Activated CD4-positive, alpha-beta T cell treated with anti-CD3 and anti-CD28 coated beads, Interleukin-10, Interleukin-2, amounts not matched to agents 100 ng/mL and 50 ng/mL, durations not matched to agents 16 hours and 8 hours (primary cell): ENCODE measurements at regions not wholly inside any gene's neighbourhood (a gene's known extent, or its start where the extent isn't known, plus 50 kb on each side); places are given as distances from the start of the nearest gene placed in this dataset.

Source experiments
- DNase-seq: peaks from one replicate; pipeline ENCODE4 v3.0.0-alpha.2; 2020

DNA sequence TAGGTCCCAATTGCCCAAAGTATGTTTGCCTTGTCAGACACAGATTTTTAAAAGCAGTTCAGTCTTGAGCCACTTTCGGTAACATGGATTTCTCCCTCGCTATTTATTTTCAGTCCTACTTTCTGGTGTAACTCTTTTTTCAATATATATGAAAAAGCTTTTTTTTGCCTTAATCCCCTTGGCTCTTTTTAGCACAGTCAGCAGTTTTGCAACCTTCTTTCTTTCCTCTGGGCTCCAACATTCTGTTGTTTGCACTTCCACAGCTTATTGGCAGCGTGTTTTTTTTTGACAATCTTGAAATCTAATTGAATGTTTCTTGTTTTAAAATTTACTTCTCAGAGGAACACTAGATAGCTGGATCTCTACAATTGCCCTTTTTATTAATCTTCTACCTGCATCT is 429.3 kb upstream of the NBEA start:
- no peak for DNase-seq

DNA sequence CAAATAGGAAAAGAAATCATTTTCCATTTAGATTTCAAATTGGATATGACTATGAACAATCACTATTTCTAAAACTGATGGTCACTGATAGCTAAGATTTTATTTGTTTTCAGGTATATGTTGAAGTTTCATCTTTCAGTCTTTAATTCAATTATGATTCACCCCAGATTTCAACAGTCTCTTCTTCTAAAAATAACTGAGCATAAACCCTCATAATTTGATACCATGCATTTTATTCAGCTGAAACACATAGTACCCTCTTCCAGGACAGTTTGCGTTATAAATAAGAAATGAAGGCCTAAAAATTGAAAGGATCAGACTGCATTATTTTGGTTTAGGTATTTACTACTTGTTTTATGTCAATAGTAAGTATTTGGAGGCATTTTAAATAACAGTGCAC is 428.5 kb upstream of the NBEA start:
- DNase-seq, result no peak

DNA sequence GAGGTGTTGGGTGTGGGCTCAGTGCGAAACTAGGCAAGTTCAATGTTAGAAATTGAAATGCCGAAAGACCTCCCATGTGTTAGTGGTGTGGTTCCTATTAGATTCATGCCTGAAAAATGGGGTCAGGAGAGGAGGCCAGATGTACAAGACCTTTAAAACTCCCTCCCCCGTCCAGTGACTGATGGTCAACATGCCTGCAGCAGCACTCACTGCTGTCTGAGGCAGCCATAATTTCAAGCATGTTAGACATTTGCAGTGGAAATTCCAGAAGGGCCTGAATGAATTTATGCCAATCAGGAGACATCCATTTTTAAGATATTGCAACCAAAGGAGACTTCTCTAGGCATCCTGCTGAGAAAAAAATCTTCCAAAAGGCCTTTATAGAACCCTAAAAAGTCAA is 426.9 kb upstream of the NBEA start:
- no peak for DNase-seq

DNA sequence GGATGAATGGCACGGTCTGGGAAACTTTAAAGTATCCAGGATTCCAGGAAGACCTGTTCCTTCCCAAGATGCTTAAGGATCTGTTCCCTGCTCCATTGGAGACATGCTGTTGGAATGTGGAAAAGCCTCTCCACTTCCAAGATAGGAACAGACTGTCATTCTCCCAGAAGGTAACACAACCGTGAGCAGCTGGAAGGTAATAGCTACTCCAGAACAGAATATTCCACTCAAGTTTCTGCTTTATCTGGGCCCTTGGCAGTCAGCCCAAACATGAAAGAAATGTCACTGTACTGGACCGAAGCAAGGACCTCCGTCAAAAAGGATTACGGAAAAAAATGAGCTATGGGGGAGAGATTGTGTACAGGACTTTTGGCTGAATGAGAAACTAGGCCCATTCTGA is 420.9 kb upstream of the NBEA start:
- DNase-seq, result no peak

DNA sequence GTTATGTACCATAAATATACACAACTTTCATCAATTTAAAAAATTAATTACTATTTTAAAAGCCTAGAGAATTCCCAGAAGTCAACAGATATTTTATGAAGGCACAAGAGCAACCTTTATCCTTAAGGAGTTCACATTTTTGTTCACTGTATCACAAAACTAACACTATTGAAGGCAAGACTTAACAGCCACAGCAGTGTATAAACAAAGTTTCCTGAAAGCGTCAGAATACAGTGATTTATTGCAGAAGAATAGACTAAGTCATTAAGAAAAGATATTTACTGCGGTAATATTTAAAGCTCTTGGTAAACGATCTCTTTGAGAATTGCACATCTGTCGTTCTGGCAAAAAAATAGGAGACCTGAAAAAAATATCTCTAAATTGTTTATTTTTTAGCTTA is 419.3 kb upstream of the NBEA start:
- no peak for DNase-seq

DNA sequence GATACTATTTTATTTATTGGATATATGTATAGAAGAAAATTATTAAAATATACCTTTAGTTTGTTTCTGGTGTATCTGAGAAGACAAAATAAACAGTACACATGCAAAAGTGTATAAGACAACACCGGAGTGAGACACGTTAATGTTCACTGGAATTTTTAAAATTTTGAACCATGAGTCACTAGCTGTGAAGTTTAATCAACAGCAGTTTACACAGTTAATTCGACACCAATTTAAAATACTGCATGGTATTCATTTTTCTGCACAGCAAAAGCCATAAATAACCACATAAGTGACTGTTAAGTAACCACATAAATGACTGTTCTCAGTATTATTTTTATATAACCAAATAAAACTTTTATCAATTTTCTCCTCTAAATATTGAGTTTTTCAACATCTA is 418.7 kb upstream of the NBEA start:
- no peak for DNase-seq

DNA sequence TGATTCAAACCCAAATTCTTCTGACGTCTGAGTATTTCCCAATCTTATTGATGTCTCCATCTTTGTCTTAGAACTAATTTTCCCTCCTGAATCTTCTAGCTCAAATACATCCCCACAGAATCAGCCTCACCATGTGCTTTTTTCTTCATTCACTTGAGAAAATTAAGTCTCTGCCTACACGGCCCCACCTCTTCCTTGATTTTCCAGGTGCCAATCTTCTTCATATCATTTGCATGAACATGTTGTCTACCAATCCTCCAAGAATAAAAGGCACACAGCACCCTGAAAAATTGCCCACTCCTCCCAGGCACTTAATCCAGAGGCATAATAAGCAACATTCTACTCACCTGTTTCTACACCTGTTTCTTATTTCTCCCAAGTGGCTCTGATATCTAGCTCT is 408.1 kb upstream of the NBEA start:
- no peak for DNase-seq

DNA sequence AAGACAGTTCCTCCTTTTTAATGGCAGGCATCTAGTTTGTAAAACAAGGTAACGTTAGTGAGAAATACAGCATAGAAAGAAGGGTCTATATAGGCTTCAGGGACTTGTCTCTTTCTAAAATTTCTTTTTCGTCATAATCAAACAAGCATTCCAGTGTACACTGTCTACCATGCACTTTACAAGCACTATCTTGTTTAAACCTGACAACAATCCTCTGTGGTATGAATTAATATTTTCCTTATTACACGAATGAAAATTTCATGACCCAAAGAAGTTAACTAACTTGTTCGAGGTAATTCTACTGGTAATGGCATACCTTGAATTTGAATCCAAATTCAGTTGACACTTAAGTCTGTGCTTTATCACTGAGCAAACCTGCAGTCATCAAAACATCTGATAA is 399.7 kb upstream of the NBEA start:
- no peak for DNase-seq

DNA sequence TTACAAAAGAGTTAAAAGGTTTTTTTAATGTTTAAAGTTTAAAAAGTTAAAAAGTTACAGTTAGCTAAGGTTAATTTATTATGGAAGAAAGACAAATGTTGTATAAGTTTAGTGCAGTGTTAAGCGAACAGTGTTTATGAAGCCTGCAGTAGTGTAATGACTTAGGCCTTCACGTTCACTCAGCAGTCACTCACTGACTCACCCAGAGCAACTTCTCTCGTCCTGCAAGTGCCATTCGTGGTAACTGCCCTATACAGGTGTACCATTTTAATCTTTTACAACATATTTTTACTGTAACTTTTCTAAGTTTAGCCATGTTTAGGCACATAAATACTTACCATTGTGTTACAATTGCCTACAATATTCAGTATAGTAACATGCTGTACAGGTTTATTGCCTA is 398.2 kb upstream of the NBEA start:
- DNase-seq, result no peak

DNA sequence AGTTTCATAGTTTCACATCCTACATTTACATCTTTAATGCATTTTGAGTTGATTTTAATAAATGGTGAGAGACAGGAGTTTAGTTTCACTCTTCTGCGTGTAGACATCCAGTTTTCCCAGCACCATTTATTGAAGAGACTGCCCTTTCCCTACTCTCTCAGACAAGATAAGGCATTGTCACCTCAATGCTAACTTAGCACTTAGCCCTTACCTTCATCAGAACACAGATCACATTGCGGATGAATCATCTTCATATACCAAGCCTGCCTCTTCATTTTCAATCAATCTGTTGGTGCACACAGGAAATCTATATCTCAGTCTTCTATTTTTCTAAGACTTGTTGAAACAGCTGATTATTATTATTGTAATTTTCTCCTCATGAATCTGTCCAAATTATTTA is 396.6 kb upstream of the NBEA start:
- DNase-seq, result no peak

DNA sequence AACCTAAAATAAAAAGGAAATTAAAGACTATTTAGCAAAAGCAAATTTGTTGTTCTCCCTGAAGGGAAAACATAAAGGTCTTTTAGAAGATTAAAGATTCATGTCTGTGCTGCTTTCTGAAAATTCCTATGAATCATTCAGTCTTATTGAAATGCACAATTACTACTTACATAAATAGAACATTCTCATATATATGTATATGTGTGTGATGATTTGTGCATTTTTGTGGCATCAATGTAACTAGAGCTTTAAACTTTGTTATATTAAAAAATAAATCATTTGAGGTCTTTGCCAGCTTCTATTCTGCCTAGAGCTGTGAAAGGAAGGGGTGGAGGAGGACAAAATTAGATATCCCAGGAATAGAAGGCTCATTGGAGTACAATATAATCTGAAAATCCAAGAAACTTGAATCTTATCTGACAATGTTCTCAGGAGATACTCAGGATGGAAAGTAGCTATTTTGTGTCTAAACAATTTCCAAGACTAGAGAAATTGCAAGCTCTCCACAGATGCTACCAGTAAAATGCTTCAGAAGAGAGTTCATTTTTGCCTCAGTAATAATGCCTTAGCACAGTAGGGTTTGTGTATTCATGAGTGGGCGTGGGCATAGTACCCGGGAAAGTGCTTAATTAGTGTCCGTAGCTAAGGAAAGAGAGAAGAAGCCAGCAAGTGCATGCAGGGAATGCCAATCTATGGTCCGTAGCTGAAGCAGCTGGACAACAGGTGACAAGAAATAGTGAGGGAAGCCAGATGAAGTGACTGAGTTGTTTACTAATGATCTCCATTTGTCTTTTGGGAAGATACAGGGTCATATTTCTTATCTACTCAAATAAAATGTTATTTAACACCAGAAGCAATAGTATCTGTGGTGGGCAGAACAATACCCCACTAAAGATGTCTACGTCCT is 395.5 kb upstream of the NBEA start:
- DNase-seq, result no peak

DNA sequence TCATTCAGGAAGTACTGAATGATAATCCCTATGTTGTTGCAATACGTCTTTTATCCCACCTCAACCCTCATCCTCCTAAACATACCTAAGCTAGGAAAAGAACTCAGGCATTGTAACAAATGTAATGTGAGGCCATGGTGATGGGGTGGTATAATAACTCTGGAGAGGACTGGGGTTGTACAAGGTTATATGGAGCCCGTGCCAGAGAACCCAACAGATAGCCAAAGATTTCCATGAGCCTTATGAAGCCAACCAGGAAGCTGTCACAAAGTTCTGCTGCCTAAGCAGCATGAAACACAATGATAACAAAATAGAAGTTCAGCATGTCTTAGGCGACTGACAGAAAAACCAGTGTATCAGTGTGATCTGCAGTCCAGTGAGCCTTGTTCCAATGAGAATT is 394.1 kb upstream of the NBEA start:
- no peak for DNase-seq

DNA sequence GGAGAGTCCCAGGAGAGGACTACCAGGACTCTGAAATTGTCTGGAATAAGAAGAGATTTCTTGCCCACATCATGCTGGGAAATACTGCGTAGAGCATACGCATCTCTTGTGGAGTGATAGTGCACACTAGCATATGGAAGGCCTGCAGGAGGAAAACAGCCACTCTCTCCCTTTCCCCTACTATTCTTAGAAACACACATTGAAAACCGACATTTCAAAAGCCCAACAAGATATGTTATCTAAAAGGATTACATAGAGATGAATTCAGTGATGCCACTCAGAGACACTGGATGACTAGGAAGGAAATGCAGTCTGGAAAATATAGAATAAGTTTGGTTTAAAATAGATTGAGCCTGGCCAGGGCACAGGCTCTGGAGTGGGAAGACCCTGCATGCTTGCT is 388.7 kb upstream of the NBEA start:
- DNase-seq, result no peak

DNA sequence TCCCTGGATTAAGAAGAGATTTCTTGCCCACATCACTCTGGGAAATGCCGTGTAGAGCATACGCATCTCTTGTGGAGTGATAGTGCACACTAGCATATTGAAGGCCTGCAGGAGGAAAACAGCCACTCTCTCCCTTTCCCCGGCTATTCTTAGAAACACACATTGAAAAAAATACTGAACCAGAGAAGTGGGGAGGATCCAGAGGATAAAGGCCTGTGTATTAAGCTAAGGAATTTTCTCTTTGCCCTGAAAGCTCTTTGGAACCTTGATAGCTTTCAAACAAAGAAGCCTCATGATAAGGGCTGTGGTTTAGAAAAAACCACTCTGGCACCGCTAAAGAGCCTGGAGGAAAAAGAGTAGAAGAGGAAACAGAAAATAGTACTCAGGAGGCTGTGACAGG is 386.1 kb upstream of the NBEA start:
- no peak for DNase-seq

DNA sequence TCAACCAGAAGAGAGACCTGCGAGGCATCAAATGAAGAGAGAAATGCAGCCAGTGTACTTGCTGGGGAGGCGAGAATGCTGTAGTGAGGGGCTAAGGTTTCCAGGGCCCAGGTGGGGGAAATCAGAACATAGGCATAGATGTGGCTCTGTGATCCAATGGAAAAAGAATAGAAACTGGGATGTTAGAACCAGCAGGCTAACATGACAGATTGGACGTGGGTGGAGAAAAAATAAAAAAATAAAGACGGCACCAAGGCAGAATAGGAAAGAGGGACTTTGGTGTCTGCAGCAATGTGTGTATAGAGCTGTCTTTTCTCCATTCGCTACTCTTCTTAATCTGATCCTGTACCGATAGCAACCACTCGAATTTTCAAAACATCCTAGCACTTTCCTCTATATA is 381.0 kb upstream of the NBEA start:
- DNase-seq, result no peak

DNA sequence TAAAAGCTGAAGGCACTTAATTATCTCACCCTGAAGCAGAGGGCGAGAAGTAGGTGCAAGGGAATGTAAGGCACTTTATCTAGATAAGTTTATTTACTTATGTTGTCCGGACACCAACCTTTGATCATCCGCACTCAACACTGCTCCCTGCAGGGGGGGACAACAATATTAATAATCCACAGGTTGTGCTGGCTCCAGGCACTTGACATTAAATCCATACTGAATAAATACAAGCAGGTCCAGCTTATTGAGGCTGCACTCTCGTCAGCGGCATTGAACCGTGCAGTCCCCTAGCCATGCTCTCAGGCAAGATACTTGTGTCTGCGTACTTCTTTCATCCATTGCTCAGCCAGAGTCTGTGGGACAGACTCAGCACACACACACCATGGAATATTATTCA is 374.5 kb upstream of the NBEA start:
- no peak for DNase-seq

DNA sequence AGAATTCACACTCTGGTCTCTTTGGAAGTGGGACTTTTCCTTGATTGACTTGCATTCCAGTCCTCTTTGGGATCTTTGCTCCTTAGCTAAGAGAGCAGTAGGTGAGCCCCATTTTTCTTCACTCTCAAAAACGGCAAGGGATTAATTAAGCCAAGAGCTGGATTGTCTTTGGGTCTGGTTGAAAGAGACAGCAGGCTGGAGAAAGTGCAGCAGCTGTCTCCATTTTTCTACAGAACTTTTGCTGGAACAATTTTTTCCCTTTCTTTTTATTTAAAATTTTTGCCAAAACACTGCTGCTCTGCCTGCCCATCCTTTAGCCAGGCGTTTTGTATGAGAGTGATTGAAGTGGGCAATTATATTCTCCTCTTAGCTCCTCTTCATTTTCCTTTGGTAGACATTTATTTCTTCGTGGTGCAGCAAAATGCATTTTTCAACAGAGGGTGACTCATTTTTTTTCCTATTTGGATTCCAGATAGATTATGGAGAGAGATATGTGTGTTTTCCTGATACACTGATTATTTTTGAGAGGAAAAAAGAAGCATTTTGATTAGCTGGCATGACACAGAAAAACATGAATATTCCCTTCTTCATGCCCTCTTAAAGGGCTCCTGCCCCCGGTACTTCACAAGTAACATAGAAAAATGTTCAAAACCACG is 371.2 kb upstream of the NBEA start:
- DNase-seq, result no peak

DNA sequence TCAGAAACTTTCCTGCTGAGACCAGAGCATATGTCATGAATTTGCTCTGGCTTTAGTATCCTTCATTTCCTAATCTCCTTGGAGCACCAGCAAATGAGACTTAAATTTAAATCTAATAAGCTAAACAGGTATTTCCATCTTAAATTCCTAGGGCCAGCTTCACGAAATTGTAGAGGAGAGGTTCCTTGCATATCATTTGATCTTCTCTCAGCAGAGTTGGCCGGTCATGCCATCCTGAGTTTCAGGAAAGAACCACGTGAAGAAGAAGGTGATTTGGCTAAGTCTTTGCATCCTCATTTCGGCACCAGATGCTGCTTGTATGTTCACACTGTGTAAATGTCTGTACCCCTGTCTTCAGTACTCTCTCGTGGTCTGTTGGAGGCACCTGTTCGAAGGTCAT is 370.4 kb upstream of the NBEA start:
- DNase-seq, result no peak

DNA sequence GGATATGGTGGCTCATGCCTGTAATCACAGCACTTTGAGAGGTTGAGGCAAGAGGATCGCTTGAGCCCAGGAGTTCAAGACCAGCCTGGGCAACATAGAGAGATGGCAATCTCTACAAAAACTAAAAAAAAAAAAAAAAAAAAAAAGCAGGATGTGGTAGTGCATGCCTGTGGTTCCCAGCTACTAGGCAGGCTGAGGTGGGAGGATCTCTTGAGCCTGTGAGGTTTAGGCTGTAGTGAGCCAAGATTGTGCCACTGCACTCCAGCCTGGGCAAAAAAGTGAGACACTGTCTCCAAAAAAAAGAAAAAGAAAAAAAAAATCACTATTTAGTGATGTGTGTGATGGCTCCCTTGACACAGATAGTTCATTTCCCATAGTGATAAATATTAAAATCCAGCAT is 365.0 kb upstream of the NBEA start:
- DNase-seq, result no peak

DNA sequence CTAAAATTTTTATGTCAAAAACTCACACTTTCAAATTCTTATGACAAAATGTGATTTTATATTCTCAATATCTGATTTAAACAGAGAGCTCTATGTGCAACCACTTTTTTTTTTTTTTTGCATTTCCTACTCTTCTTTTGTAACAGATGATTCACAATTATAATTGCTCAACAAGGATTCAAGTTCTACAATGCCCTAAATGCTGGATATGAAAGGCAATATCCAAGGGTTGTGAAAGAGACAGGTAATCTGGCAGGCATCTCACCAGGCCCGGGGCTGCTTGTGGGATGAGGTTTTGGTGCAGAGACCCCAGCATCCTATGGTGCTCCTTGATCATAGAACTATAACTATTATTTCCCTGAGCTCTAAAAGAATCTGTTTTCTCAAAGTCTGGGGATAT is 363.6 kb upstream of the NBEA start:
- DNase-seq, result no peak

DNA sequence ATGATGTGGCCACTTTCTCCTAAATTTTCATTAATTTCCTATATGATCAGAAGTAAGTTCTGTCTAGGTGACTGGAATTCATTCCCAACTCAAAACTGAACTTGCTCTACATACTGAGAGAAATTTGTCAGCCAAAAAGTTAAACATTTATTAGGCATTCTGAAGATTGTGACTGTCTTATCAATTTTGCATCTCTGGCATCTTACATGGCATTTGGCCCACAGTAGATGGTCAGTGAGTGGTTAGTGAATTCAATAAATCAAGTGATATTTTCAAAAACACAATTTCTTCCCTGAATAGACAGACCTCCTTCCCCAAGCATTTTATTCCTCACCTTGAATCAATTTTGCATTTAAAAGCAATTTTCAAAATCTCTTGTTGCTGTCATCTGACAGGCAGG is 363.2 kb upstream of the NBEA start:
- DNase-seq, result no peak

DNA sequence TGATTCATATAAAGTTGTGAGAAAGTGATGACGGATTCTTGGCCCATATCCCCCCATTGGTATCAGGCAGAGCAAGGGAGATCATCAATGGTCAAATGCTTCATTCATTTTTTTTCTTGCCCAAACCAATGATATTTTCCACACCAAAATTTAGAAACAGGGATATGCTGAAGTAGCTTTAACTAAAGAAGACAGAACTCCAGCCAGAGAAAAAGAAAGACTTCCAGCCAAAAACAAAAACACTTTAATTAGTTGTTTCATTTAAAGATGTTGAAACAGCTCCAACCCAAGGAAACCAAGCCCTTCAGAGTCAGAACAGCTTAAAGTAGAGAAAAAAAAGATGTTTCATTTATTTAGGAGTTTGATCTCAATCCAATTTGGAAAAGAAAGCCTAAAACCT is 358.9 kb upstream of the NBEA start:
- no peak for DNase-seq

DNA sequence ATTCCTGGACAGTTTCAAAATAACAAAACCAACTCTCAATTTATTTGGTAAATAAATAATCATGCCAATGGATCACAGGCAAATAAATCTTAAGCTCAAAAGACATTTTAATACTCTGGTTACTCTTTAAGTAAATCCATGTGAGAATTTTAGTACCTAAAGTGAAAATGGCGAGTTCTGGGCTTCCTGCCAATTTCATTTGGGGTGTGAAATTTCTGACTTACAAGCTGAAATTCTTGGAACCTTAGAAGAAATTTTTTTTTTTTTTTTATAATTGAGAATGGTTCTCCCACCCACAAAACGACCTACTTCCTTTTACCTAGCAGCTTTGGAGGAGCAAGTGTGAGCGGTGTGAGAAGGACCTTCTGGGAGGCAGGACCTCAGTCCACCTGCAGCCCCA is 354.5 kb upstream of the NBEA start:
- DNase-seq, result no peak

DNA sequence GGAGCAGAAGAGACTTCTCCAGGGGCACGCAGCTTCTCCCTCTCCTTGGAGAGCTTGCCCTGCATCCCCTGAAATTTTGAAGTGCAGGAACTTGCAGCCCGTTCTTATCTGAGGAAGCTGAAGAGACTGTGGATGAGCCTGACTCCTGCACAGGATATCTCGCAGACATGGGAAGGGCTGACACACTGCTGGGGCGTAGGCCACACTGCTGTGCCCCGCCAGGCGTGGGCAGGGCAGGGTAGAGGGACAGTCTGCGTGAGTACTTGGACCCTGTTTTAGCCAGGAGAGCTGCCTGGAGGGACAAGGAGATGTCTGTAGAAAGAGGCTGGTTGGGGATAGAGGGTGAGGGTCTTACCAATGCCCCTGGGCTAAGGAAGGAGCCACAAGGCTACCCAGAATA is 353.7 kb upstream of the NBEA start:
- no peak for DNase-seq

DNA sequence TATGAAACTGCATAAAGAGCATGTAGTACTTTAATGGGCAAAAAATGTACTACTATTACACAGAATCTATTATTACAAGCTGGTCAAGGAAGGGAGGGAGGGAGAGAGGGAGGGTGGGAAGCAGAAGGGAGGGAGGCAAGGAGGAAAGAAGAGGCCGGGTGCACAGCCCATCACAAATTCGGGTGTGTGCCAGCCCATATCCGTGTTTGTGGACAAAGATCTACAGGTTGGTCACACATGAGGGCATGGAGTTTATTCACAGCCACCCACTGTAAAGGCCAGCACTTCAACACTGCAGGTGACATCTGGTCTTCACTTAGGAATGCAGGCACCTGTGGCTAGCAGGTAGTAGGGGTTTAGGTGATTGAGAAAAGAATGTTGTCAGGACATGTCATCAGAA is 352.5 kb upstream of the NBEA start:
- no peak for DNase-seq
